ENCODE measurements at regions not wholly inside any gene's neighbourhood (a gene's known extent, or its start where the extent isn't known, plus 50 kb on each side); places are given as distances from the start of the nearest gene placed in this dataset.

- no peak for TF ChIP-seq ZNF384 (IDR thresholded peaks at IDR 0.05)
- TF ChIP-seq ELF4 (IDR thresholded peaks at IDR 0.05), result no peak
- no peak for TF ChIP-seq TARDBP (IDR thresholded peaks at IDR 0.05)
- no peak for TF ChIP-seq BHLHE40 (IDR thresholded peaks at IDR 0.05; ENCODE audit: borderline replicate concordance)
- no peak for TF ChIP-seq PKNOX1 (IDR thresholded peaks at IDR 0.05)
- TF ChIP-seq SP1 (IDR thresholded peaks at IDR 0.05), result no peak
- TF ChIP-seq FOXK2 (IDR thresholded peaks at IDR 0.05), result no peak
- TF ChIP-seq L3MBTL2 (conservative IDR thresholded peaks at IDR 0.05), result no peak
- TF ChIP-seq CTBP1 (IDR thresholded peaks at IDR 0.05; ENCODE audit: borderline replicate concordance), result no peak
- no peak for TF ChIP-seq FOXA1 (IDR thresholded peaks at IDR 0.05)
- no peak for TF ChIP-seq FOXM1 (IDR thresholded peaks at IDR 0.05; ENCODE audit: borderline replicate concordance)
- TF ChIP-seq SUZ12 (IDR thresholded peaks at IDR 0.05), result no peak
Measured at GRCh38 chrX:34891391-34891790, 51.2 kb upstream of the FAM47B start.

Data from HEK293T (cell line).